LNCaP clone FGC (cell line): ENCODE measurements at regions not wholly inside any gene's neighbourhood (a gene's known extent, or its start where the extent isn't known, plus 50 kb on each side); places are given as distances from the start of the nearest gene placed in this dataset.

Source experiments
- DNase-seq: peaks from one replicate; pipeline ENCODE4 v3.0.0-alpha.2; 2011; ENCODE audit warnings: low read depth
- H3K4me3 ChIP-seq: 2 replicates; pipeline ENCODE4 v1.5.1; 2011; ENCODE audit warnings: mild to moderate bottlenecking, low read depth, low read length, control low read depth
- CTCF ChIP-seq: IDR thresholded peaks from 2 replicates; pipeline ENCODE4 v1.5.1; 2012; ENCODE audit warnings: mild to moderate bottlenecking; ENCODE audit not compliant: control insufficient read depth, insufficient read depth; ENCODE audit errors: extremely low read depth

GRCh38 chr2:48075631-48076030 is 169.3 kb upstream of the FBXO11 start:
- no peak overlapping the region for H3K4me3 ChIP-seq
- no peak for DNase-seq
- no peak for TF ChIP-seq CTCF

GRCh38 chr2:48080534-48081316 is 174.4 kb upstream of the FBXO11 start:
- no peak for TF ChIP-seq CTCF
- no peak overlapping the region for H3K4me3 ChIP-seq
- no peak for DNase-seq

GRCh38 chr2:48081317-48081628 is 175.0 kb upstream of the FBXO11 start:
- no peak for TF ChIP-seq CTCF
- no peak for DNase-seq
- no peak overlapping the region for H3K4me3 ChIP-seq

GRCh38 chr2:48085888-48086287 is 179.6 kb upstream of the FBXO11 start:
- no peak overlapping the region for H3K4me3 ChIP-seq
- no peak for DNase-seq
- no peak for TF ChIP-seq CTCF

GRCh38 chr2:48088994-48089393 is 182.7 kb upstream of the FBXO11 start:
- no peak for TF ChIP-seq CTCF
- DNase-seq, result no peak
- H3K4me3 ChIP-seq, result no peak overlapping the region

- no peak for DNase-seq
- H3K4me3 ChIP-seq, result no peak overlapping the region
Observed at GRCh38 chr2:48089644-48090043, 183.3 kb upstream of the FBXO11 start.

More at GRCh38 chr2:48089644-48090043, 183.3 kb upstream of the FBXO11 start:
- TF ChIP-seq CTCF, result no peak
